HepG2 (cell line): ENCODE measurements at regions not wholly inside any gene's neighbourhood (a gene's known extent, or its start where the extent isn't known, plus 50 kb on each side); places are given as distances from the start of the nearest gene placed in this dataset.

Source experiments
- ATAC-seq: fragments of 200-7000 bp; cut with Tn5 transposase; 3 replicates; pipeline ENCODE4 v1.9.1; 2020; ENCODE audit warnings: mild to moderate bottlenecking, moderate library complexity
- BruUV-seq: library from RNA; stranded (reverse); fragments of 400-500 nt; replicated peaks from 2 replicates; lab custom pipeline; 2021; lab: Mats Ljungman, UMichigan
- CTCF ChIA-PET: fragments of 300-600 bp; formaldehyde crosslinking; extraction: SDS; loops from one replicate; lab custom pipeline; 2021; ENCODE audit warnings: low total read pairs, inconsistent platforms, low intra/inter-chr PET ratio; lab: Yijun Ruan, JAX
- POLR2A ChIA-PET: fragments of 350-600 bp; sonication (Branson Sonifier 250); formaldehyde crosslinking; loops from one replicate; lab custom pipeline; 2020; ENCODE audit warnings: antibody characterized with exemption, inconsistent platforms; lab: Yijun Ruan, JAX
- DNase-seq: peaks from one replicate; pipeline ENCODE4 v3.0.0-alpha.2; 2015; ENCODE audit warnings: low spot score
- FAIRE-seq: peaks from 3 replicates; lab custom pipeline; 2011; peaks lifted over from hg19 to GRCh38; lab: Jason Lieb, UNC
- H2AFZ ChIP-seq: one replicate; pipeline ENCODE4 v1.6.1; 2011; ENCODE audit warnings: low read length, inconsistent platforms
- H3K27ac ChIP-seq: fragments of 300-600 bp; 3 replicates; pipeline ENCODE4 v1.8.0; 2011; ENCODE audit warnings: mixed run types, mild to moderate bottlenecking, mixed read lengths, low read length, inconsistent platforms; ENCODE audit not compliant: insufficient read depth; ENCODE audit errors: extremely low read length
- H3K27me3 ChIP-seq, 2 experiments: fragments of 200-600 bp in 1 of 2; 2 replicates in 1 of 2; 3 replicates in 1 of 2; pipeline versions ENCODE4 v1.6.0 to v1.8.0; 2011; ENCODE audit warnings: low read length in 2 of 2, mild to moderate bottlenecking in 2 of 2, moderate library complexity in 2 of 2, inconsistent platforms in 1 of 2; ENCODE audit not compliant: insufficient read depth in 2 of 2, control insufficient read depth in 1 of 2
- H3K36me3 ChIP-seq, 2 experiments: fragments of 200-600 bp in 1 of 2; replicated peaks in 1 of 2; 2 replicates in 1 of 2; 3 replicates in 1 of 2; pipeline versions ENCODE4 v1.5.1 to v1.8.0; 2011; ENCODE audit warnings: low read length in 2 of 2, inconsistent platforms in 1 of 2; ENCODE audit not compliant: insufficient read depth in 2 of 2, control insufficient read depth in 1 of 2
- H3K4me1 ChIP-seq: 2 replicates; pipeline ENCODE4 v1.5.1; 2012; ENCODE audit warnings: low read length, inconsistent platforms; ENCODE audit not compliant: insufficient read depth
- H3K4me2 ChIP-seq: 2 replicates; pipeline ENCODE4 v1.6.0; 2011; ENCODE audit warnings: low read depth, low read length, inconsistent platforms
- H3K4me3 ChIP-seq, 3 experiments: fragments of 200-600 bp in 1 of 3; sonication (generic), shearing (Covaris generic) in 1 of 3; replicated peaks in 1 of 3; 2 replicates each; pipeline ENCODE4 v1.5.1; 2011 to 2016; ENCODE audit warnings: low read length in 3 of 3, inconsistent platforms in 2 of 3, low read depth in 2 of 3, mild to moderate bottlenecking in 2 of 3, control low read depth in 1 of 3, mixed read lengths in 1 of 3; ENCODE audit not compliant: insufficient read depth in 1 of 3
- H3K79me2 ChIP-seq: one replicate; pipeline ENCODE4 v1.6.1; 2011; ENCODE audit warnings: low read length, inconsistent platforms; ENCODE audit not compliant: insufficient read depth
- H3K9ac ChIP-seq: 2 replicates; pipeline ENCODE4 v1.6.0; 2011; ENCODE audit warnings: mild to moderate bottlenecking, low read depth, low read length, inconsistent platforms; ENCODE audit not compliant: insufficient read depth
- H3K9me3 ChIP-seq: 2 replicates; pipeline ENCODE4 v1.5.1; 2012; ENCODE audit warnings: mild to moderate bottlenecking, low read length
- H4K20me1 ChIP-seq: 2 replicates; pipeline ENCODE4 v1.6.0; 2011; ENCODE audit warnings: inconsistent platforms, mild to moderate bottlenecking, low read length, moderate library complexity; ENCODE audit not compliant: insufficient read depth
- GABPA ChIP-seq, 2 experiments: IDR thresholded peaks; 2 replicates each; pipeline ENCODE4 v1.6.1; 2011 to 2016; ENCODE audit warnings: low read depth in 2 of 2, low read length in 1 of 2, missing biosample characterization in 1 of 2, missing genetic modification characterization in 1 of 2
- GLI4 ChIP-seq: sonication (generic); formaldehyde crosslinking; IDR thresholded peaks from 2 replicates; pipeline ENCODE4 v1.5.1; 2020; ENCODE audit warnings: missing genetic modification reagents, mild to moderate bottlenecking, moderate library complexity, borderline replicate concordance
- MBNL3 ChIP-seq: fragments of 250-450 bp; sonication (Bioruptor Pico); conservative IDR thresholded peaks from 2 replicates; pipeline ENCODE4 v1.8.0; 2022; ENCODE audit warnings: mild to moderate bottlenecking, inconsistent platforms
- MED1 ChIP-seq: sonication (generic); formaldehyde crosslinking; IDR thresholded peaks from 2 replicates; pipeline ENCODE4 v1.4.0; 2020; ENCODE audit warnings: missing genetic modification reagents
- NPAS2 ChIP-seq: sonication (generic); formaldehyde crosslinking; IDR thresholded peaks from 2 replicates; pipeline ENCODE4 v1.8.0; 2022; ENCODE audit warnings: mild to moderate bottlenecking, missing genetic modification reagents, borderline replicate concordance
- RFX1 ChIP-seq: fragments of 450-650 bp; IDR thresholded peaks from 2 replicates; pipeline ENCODE4 v1.6.1; 2017
- SIN3B ChIP-seq: fragments of 150-350 bp; IDR thresholded peaks from 2 replicates; pipeline ENCODE4 v1.6.1; 2014; ENCODE audit warnings: low read length
- ZNF280B ChIP-seq: sonication (generic); formaldehyde crosslinking; IDR thresholded peaks from 2 replicates; pipeline ENCODE4 v1.5.0; 2020; ENCODE audit warnings: missing genetic modification reagents, mild to moderate bottlenecking, borderline replicate concordance
- ZNF296 ChIP-seq: sonication (generic); formaldehyde crosslinking; conservative IDR thresholded peaks from 2 replicates; pipeline ENCODE4 v1.5.0; 2020; ENCODE audit warnings: mild to moderate bottlenecking, missing genetic modification reagents
- ZNF543 ChIP-seq: sonication (generic); formaldehyde crosslinking; IDR thresholded peaks from 2 replicates; pipeline ENCODE4 v1.4.0; 2020; ENCODE audit warnings: mild to moderate bottlenecking, missing genetic modification reagents
- WGBS: methylation state at CpG from one replicate; pipeline ENCODE4 v1.1.6; 2017; ENCODE audit warnings: low lambda C conversion rate; 5-methylcytosine and 5-hydroxymethylcytosine counted together
- in situ Hi-C: cut with HindIII; loops from 2 replicates; pipeline ENCODE4 v1.10.0; 2017; ENCODE audit warnings: low pct_unique_long_range_greater_than_20kb; ENCODE audit not compliant: extremely low pct_ligation_motif_present
- intact Hi-C: fragments of 100-400 bp; cut with micrococcal nuclease; formaldehyde crosslinking; loops from one replicate; pipeline ENCODE4 v1.10.0; 2022; ENCODE audit not compliant: unreplicated experiment

GRCh38 chr11:110824912-110825620, 112.8 kb upstream of the ARHGAP20 start:
- no peak overlapping the region for H3K4me3 ChIP-seq
- WGBS, result 3% methylated on average over 3 of the region's 3 CpGs
- TF ChIP-seq MED1 (CRISPR knock-in tag) (no peak), ZNF543 (no peak), RFX1 (no peak), GABPA (IDR thresholded peaks at IDR 0.05; ENCODE audit: low read depth, low read length) (no peak), GABPA (CRISPR knock-in tag; IDR thresholded peaks at IDR 0.05; ENCODE audit: low read depth) (no peak), SIN3B (no peak), NPAS2 (CRISPR knock-in tag) (no peak), MBNL3 (CRISPR knock-in tag) (no peak), ZNF280B (CRISPR knock-in tag) (no peak), ZNF296 (CRISPR knock-in tag) (no peak), GLI4 (CRISPR knock-in tag) (no peak)
- TF ChIP-seq, all 625 proteins: peak for 0
- H3K27me3 ChIP-seq, result no peaks in the 10 kb centered on the region
- H3K9ac ChIP-seq, result no peak overlapping the region
- no peak overlapping the region for H3K27ac ChIP-seq
- H3K36me3 ChIP-seq, result no peaks in the 10 kb centered on the region
- FAIRE-seq (no peak), DNase-seq (no peak), ATAC-seq (no peak)
- in situ Hi-C loops (no loop called here), intact Hi-C loops (no loop called here)
- no peaks in the 10 kb centered on the region for H3K4me1 ChIP-seq
- no peaks in the 10 kb centered on the region for H3K9me3 ChIP-seq
- CTCF ChIA-PET, result no interaction called here
- POLR2A ChIA-PET, result no interaction called here
- no peaks in the 10 kb centered on the region for H4K20me1 ChIP-seq
- no peaks in the 10 kb centered on the region for H3K79me2 ChIP-seq
- H3K4me2 ChIP-seq, result no peak overlapping the region
- BruUV-seq, result no TSS peak
- H2AFZ ChIP-seq, result no peak overlapping the region
